HG03135 (cell line): ENCODE measurements at regions not wholly inside any gene's neighbourhood (a gene's known extent, or its start where the extent isn't known, plus 50 kb on each side); places are given as distances from the start of the nearest gene placed in this dataset.

Experiments
- ATAC-seq: cut with Tn5 transposase; IDR thresholded peaks from one replicate; pipeline ENCODE4 v1.9.1; 2021; ENCODE audit warnings: mild to moderate bottlenecking, moderate library complexity; ENCODE audit not compliant: unreplicated experiment

DNA sequence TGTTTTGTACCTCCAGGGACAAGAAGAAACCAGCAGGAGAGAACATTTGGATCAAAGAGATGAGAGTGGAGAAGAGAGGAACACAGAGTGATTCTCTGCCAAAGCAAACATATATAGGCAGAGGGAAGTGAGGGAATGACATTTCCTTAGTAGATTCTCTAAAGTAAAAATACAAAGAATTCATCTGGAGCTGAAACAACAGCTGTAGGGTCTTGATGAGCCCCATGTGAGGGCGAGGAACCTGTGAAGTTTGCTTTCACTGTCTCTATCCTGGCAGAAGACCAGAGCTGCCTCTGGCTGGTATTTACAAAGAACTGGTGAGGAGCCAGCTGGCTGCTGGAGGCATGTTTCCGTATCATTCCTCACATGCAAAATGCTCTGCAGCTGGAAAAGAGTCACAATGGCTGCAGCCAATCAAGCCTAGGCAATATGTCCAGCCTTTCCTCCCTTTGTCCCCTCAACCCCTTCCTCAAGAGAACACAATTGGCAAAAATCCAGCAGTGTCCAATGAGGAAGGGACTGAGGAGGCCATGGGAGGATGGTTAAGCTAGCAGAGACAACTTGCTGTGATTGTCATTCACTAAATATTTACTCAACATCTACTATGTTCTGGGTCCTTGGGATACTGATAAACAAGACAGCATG is 122.5 kb downstream of the PHLDA1 start:
- no peak for ATAC-seq

DNA sequence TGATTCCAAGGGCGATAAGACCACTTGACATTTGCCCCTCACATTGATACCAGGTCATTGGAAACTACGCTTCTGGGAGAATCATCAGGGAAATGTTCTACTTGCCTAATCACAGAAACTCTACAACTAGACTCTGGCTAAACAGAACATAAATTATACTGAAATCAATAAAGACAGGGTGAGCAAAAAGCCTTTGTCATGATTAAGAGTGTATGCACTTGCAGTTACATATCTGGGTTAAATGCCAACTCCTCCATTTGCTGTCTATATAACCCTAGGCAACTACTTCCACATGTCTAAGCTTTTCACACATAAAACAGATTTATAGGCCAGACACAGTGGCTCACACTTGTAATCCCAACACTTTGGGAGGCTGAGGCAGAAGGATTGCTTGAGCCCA is 125.7 kb downstream of the PHLDA1 start:
- no peak for ATAC-seq

DNA sequence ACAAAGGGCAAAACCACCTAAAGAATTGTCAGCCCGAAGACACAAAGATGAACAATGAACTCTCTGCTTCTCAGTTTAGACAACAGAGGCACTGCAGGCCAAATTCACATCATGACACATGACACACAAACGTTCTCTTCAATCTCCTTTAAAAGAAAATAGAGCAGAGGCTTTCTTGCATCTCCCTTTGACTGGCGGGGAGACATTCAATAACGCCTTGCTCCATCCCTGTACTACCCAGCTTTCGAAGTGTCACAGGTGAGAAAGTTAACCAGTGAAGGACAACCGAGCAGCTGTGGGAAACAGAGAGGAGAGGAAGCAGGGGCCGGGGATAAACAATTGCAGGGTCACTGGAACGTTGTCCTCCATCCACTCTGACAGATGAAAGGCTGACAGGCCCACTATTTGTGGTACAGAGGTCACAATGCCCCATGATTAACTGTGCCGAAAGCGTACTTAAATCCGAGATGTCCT is 130.8 kb downstream of the PHLDA1 start:
- ATAC-seq: no peak

DNA sequence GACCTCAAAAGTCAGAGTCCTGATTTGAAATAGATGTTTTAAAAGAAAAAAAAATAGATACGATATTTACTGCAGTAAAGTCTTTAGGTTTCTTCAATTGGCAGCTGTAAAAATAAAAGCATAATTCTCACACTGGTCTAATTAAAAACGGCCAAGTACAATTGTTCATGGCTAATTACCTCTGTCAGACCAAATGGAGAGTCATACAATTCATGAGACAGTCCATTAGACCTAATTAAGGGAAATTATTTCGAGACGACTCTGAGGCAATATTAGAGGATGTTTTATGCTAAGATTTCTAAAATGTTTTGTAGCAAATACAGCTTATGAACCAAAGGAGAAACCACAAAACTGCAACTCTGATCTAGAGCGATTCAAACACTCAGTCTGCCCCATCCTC is 131.3 kb downstream of the PHLDA1 start:
- ATAC-seq: no peak

DNA sequence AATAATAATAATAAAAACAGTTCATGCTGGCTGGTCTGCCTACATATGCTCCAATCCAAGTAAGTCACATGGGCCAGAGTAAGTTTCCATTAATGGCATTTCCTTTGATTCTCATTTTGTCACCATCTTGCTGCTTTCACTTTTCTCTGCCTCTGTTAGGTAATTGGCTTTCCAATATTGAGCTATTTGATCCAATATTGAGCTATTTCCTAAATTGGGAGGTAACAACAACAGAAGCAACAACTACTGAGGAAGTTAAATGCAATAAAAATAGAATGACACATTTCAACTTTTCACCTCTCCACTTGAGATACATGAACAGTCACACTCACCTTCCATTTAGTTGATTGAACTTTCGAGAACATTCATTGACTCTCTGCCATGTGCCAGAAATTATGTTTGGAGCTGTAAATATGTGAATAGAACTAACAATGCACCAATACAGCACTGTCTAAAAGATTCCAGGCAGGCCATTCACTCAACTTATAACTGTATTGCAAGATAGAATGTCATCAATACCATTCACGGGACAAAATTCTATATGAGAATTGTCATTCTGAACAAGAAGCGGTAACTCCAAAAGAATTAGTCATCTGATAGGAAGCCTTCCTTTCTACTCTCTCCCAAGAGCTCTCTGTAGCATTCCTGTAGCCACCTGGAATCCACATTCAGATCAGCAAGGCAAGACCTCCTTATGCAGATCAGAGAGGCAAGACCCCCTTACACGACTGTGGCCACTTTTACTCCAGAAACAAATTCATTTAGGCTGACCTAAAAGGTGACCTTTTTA is 136.4 kb downstream of the PHLDA1 start:
- no peak for ATAC-seq

DNA sequence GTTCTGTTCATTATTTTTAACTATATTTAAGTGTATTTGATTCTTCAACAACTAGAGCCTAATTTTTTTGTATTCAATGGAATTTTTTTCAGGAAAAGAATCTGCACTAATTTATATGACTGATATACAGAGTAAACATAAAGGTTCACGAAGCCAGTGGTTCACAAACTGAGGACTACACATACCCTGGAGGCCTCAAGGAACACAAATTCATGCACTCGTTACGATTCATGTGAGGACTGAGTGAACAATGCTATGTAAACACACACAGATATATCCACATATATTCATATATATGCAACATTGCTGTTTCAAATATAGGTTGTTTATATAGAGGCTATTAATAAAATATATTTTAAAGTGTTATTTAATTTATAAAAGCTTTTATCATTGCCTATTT is 137.8 kb downstream of the PHLDA1 start:
- no peak for ATAC-seq

DNA sequence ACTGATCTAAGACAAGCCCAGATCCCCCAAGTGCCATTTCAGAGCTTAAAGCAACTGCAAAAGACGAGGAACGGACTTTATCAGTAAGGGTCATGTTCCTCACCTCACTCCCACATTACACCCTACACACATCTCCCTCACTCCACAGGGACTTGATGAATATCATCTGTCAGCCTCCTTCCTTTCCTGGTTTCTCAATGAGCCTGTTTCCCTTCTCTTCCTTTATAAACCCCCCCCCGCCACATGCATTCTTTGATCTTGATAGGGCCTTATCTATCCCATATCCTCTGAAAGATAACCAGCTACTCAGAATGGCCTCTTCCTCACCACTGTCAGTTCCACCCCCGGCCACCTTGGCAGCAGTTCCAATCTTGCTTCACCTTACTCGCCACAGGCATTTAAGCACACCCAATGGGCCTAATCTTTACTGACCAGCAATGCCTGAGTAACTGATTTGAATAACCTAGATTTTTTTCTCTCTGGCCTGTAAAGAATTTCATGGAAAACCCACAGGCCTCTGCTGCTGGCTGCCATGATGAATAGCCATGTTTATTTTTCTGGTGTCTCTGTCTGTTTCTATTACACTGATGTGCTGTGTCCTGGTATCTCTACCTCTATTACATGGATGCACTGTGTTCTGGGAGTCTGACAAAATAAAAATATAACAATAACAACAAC is 138.7 kb downstream of the PHLDA1 start:
- ATAC-seq: no peak

DNA sequence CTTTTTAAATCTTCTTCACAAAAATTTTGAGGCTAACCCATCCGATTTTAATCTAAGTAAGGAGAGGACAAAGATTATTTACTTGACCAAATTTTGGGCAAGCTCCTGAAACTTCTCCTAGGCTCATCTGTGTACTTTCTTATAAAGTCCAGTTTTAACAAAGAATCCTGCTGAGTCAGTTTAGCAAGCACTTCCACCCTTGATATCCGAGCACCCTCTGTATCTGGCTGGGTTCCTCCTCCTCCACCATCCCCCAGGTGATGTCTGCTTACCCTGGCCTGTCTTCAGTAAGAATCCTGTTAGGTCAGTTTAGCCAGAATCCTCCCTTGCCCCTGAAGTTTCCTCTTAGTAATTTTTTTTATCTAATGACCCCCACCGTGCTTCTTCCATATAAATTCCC is 140.5 kb downstream of the PHLDA1 start:
- ATAC-seq: no peak

DNA sequence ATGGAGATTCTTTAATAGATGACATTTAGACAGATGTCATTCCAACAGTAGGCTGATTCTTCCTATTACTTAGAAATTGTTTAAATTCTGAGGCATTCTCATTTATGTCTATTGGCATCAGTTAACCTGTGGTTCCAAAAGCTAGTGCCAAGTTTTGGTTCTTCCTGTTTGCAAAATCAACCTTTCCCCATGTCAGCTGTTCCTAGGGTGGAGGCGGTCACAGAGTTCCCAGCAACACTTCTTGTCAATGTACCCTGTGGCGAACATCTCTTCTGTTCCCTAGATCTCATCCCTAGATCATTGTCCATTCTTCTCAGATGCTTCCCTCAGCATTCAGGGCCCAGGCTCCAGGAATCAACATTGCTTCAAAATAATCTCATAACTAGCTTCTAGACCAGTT is 140.9 kb downstream of the PHLDA1 start:
- no peak for ATAC-seq

DNA sequence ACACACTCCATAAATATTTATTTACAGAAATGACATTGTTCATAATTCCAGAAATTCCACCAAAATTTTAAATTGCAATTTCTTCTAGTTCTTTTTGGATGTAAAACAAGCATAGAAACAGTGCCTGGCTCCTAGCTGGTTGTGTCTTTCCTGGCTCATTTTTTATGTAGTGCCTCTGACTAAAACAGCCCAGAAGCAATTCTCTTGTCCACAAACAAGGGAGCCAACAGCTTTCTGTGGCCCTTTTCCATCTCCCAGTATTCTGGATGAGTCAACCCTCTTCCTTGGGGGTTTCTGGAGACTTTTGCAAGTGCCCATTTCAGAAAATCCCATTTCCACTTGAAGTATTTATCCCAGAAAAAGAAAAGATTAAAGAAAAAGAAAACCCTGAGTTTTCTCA is 141.4 kb downstream of the PHLDA1 start:
- no peak for ATAC-seq

DNA sequence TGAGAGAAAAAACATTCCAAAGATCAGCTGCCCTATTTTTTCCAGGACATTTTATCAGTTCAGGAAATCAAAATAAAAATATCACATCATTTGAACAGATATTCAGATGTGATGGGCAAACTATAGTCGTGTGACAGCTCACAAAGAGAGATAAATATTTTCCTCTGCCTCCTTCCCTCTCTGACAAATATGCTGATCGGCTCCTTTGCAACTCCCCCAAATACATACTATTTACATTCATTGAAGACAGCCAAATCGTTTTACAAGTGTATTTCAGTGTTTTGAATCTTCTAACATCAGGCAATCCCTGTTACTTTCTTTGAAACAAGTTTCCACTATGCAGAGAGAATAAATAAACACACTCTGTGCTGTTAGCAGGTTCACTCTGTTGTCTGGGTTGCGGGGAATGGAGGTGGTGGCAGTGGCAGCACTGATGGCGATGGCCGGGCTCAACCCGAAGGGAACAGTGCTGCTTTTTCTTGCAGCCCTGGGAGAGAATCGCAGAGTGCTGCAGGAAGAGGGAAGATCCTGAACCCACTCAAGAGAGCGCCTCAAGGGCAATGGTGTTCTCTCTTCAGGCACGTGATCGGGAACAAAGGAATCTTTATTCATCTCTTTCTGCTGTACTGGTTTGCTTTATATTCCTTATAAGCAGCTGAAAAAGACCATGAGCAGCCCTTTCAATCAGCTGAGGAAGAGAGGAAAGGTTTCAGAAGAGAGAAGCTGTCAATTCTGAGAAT is 142.5 kb downstream of the PHLDA1 start:
- no peak for ATAC-seq

DNA sequence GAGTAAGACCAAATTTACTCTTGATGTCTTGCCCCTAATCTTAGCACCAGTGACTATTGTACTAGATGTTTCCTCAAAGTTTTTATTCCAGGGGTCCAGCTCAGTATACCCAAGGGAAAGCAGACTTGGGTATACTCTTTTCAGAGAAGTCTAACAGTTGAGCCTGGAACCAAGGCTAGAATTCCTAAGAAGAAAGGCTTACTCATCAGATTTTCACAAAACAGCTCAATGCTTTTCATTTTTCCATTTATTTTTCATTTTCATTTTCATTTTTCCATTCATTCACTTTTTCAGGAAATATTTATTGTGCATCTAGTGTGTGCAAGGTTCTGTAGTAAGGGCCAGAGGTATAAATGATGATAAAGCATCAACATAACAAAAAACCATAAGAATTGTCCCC is 143.2 kb downstream of the PHLDA1 start:
- ATAC-seq: no peak

DNA sequence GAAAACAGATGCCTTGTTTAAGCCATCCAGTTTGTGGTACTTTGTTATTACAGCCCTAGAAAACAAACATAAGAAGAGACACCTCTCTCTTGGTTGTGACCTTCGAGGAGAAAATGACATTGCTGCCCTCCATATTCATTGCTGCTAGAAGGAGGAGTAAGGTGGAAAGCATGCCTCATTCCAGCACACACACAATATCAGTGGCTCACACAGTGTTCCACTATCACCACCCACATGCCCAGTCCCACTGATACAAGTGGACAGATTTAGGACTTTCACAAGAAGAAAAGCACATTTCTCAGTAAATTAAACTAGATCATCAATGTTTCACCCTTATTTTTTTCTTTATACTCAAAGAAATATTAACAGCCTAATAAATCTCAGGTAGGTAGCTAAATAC is 143.6 kb downstream of the PHLDA1 start:
- ATAC-seq: no peak

DNA sequence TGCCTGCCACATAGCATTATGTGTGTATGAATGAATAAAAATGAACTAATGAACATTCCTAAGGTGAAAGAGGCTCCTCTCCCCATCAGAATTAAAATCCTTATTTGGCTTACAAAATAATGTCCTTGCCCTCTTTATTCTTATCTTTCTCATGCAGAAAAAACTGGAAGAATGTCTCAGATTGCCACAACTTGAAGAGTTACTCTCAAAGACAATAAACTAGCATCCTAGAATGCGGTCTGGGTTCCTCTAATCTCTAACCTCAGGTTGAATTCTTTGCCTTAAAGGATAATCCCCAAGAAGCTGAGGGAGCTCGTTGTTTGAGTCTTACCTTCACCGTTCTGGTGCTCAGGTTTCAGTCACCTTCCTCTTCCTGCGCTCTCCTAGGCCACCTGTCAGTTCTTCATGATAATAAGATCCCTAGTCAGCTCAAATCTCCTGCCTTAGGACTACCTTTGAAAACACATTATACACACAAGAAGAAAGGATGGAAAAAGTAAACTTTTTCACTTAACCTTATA is 147.1 kb downstream of the PHLDA1 start:
- no peak for ATAC-seq

DNA sequence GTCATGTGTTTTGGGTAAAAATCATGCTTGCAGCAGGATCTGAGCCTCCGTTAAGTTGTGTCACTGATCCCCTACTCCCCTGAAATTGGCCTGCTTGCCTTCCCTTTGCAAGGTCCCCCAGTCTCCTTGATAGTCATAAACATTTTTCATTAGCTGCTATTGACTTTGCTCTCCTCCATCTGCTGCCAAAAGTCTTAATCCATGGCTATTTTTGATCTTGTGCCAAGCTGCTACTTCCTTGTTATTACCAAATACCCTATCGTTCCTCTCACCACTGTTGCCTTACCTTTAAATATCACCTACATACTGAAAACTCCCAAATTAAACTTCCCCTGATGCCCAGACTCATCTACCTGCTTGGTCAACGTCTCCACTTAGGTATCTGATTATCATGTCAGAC is 148.3 kb downstream of the PHLDA1 start:
- ATAC-seq: no peak

DNA sequence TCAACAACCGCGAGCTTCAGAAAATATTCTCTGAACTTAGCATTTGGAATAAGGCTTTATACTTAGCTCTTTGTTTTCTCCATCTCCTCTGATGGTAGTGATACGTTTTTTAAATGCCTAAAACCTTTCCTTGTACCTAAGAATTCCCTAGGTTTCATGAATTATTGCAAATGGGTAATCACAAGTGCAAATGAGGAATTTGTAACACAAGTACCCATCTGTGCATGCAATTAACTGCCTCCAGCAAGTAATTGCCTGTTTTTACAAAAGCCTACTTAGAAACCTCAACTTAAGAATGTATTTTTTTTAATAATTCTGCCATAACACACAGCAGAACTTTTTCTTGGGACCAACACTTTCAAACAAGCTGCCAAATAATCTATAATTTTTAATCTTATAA is 149.2 kb downstream of the PHLDA1 start:
- no peak for ATAC-seq

DNA sequence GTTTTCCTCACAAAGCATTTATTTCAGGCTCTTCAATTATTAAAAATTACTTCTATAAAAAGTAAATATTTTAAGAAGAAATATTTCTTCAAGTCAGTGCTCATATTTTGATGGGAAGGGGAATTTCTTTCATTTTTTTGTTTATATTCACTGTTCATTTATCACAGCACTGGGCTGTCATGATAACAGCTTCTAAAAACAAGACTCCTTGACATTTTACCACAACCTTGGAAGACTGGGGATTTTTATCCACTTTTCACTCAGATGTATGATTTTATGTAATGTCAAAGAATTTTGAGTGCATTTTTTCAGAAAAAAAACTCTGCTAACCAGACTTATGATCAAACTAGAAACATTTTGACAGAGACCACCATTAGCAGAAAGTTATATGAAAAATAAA is 149.7 kb downstream of the PHLDA1 start:
- no peak for ATAC-seq

DNA sequence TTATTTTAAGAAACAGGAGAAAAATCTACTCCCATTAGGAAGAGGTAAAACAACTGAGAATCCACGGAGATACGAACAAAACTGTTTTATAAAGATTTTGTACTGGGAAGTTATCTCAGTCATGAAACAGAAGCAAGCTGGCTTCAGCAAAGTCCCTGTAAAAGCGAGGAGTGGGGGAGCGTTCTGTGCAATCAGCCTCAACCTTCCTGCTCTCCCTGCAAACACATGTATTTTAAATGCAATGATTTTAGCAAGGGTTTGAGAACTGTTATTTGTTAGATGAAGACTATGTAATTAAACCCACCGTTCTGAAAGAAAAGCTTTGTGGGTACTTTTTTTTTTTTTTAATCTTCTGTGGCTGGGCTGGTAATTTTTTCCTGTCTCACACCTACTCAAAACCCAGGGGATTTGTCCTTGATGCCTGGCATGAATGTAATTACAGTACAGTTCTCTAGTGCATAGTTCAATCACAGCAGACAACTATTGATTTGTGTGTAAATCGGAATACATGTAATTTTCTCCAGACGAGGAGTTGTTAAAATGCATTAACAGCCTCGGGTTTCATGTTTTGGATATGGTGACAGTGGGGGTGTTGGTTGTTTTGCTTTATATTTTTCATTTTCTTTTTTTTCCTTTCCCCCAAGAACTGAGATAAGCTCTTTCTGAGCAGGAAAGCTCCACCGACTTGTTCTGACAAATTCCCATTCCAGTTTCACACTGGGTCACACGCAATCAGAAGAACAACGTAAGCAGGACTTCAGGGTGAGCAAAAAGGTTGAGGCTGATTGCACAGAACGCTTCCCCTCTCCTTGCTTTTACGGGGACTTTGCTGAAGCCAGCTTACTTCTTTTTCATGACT is 153.6 kb downstream of the PHLDA1 start:
- ATAC-seq: no peak

DNA sequence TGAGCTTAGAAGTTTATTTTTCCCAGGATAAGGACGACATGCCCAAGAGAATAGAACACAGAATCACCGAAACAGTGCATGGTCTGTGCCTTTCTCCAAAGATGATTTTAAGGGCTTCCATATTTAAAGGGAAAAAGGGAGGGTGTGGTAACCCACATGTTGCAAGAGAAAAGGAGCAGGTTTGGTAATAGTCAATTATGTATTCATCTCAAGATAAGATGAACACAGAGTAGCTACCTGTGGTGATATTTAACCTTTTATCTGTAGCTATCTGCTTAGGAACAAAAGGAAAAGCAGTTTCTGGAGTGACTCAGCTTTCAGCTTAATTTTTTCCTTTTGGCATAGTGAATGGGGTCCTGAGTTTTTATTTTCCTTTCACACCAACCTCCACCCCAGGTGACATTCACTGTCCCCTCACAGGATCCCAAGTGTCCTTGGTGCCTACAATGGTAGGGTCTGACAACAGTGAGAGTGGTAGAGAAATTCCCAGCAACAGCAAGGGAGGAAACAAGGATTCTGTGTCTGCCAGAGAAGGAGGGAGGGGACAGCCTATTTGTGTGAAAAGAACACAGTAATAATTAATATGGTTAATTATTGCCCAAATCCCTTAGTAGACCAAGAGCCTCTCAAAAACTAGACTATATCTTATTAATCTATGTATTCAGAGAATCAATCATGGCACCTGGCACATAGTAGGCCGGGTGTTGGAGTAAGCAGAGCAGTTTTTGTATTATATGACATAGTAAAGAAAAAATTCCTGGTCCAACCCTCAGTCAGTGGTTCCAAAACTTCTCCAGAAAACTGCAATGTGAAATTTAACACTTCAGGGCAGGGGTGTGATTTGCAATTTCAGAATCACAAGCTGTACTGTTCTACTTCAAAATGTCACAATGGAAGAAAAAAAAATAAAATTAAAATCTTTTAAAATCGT is 154.5 kb downstream of the PHLDA1 start:
- no peak for ATAC-seq
